Gastroesophageal sphincter (tissue), 3 donors: ENCODE measurements at regions not wholly inside any gene's neighbourhood (a gene's known extent, or its start where the extent isn't known, plus 50 kb on each side); places are given as distances from the start of the nearest gene placed in this dataset.

Experiments
- CTCF ChIP-seq, 4 experiments: fragments of 200-600 bp in 2 of 4; fragments of 450-650 bp in 2 of 4; sonication (generic) in 1 of 4; IDR thresholded peaks; one replicate each; pipeline ENCODE4 v1.5.1; 2017 to 2019; ENCODE audit warnings: antibody characterized with exemption in 4 of 4, mild to moderate bottlenecking in 2 of 4, moderate library complexity in 2 of 4
- POLR2AphosphoS5 ChIP-seq: sonication (generic); formaldehyde crosslinking; IDR thresholded peaks from one replicate; pipeline ENCODE4 v1.6.1; 2017; ENCODE audit warnings: antibody characterized with exemption

GRCh38 chr10:128741680-128742079, 615.5 kb upstream of the MKI67 start:
- no peak for TF ChIP-seq CTCF (IDR thresholded peaks at IDR 0.05)
- no peak for TF ChIP-seq POLR2AphosphoS5
